Right lobe of liver (tissue), 6 donors: ENCODE measurements at regions not wholly inside any gene's neighbourhood (a gene's known extent, or its start where the extent isn't known, plus 50 kb on each side); places are given as distances from the start of the nearest gene placed in this dataset.
"Not testable (repeated sequence)": the region's sequence is repeated elsewhere in the genome, so short reads cannot be mapped to it uniquely, and the experiment has no call there.

Source experiments
- ATAC-seq, 4 donors: fragments of 200-7000 bp; cut with Tn5 transposase; one replicate each; pipeline ENCODE4 v1.9.1; 2020; ENCODE audit warnings: mild to moderate bottlenecking in 4 of 4, moderate library complexity in 4 of 4
- DNase-seq, 3 donors: peaks; one replicate each; pipeline ENCODE4 v3.0.0-alpha.2; 2020
- H3K27ac ChIP-seq, 3 donors: fragments of 200-600 bp; one replicate each; pipeline ENCODE4 v1.8.0; 2022
- H3K27me3 ChIP-seq, 2 donors: fragments of 200-600 bp; one replicate each; pipeline ENCODE4 v1.8.0; 2022
- H3K36me3 ChIP-seq, 4 donors: fragments of 200-600 bp; sonication (generic) in 1 of 4; one replicate each; pipeline versions ENCODE4 v1.5.1 to v1.8.0; 2017 to 2022; ENCODE audit warnings: control low read depth in 1 of 4
- H3K4me1 ChIP-seq, 4 donors: fragments of 200-600 bp; sonication (generic) in 1 of 4; one replicate each; pipeline versions ENCODE4 v1.5.1 to v1.8.0; 2017 to 2022; ENCODE audit warnings: control low read depth in 1 of 4
- H3K4me3 ChIP-seq, 3 donors: fragments of 200-600 bp; one replicate each; pipeline ENCODE4 v1.8.0; 2022
- H3K9me3 ChIP-seq, 4 donors: fragments of 200-600 bp; sonication (generic) in 1 of 4; one replicate each; pipeline versions ENCODE4 v1.5.1 to v1.8.0; 2017 to 2022; ENCODE audit warnings: control low read depth in 1 of 4
- POLR2A ChIP-seq: fragments of 450-650 bp; IDR thresholded peaks from one replicate; pipeline ENCODE4 v1.6.1; 2017; ENCODE audit warnings: antibody characterized with exemption, mild to moderate bottlenecking
- WGBS: methylation state at CpG from one replicate; pipeline ENCODE4 v1.1.6; 2018; ENCODE audit warnings: low coverage, low lambda C conversion rate; ENCODE audit not compliant: insufficient coverage; ENCODE audit errors: missing lambda C conversion rate; 5-methylcytosine and 5-hydroxymethylcytosine counted together
- intact Hi-C, 2 donors: fragments of 100-400 bp; cut with DNase I; formaldehyde crosslinking; loops; one replicate each; pipeline versions ENCODE4 v1.11.2 to v1.14.1; 2022
- TF ChIP-seq, protein P1 (sequence below), 4 donors: fragments of 200-600 bp in 3 of 4; fragments of 450-650 bp in 1 of 4; IDR thresholded peaks; one replicate each; pipeline versions ENCODE4 v1.5.1 to v1.8.0; 2016 to 2022; ENCODE audit warnings: antibody characterized with exemption in 4 of 4, mild to moderate bottlenecking in 2 of 4
- donor health status: DM: no; HTN: yes; CAD: no.
- donor health status: DM: no; HTN: no; CAD: no.
- donor health status: DM: no; HTN: no; CAD: no.
- donor health status: DM: no; HTN: yes; CAD: no.
- donor health status: DM: no; HTN: yes; CAD: no.

DNA sequence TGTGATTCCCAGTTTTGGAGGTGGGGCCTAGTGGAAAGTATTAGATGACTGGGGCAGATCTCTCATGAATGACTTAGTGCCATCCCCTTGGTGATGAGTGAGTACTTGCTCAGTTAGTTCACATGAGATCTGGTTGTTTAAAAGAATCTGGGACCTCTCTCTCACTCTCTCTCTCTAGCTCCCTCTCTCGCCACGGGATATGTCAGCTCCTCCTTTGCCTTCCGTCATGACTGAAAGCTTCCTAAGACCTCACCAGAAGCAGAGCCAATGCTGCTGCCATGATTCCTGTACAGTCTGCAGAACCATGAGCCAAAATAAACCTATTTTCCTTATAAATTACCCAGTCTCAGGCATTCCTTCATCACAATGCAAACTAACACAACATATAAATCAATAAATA is 176.7 kb downstream of the PRELID2 start:
- intact Hi-C loops = no loop called here
- 81% methylated on average over 3 of the region's 3 CpGs for WGBS
- Histone ChIP-seq H3K36me3 (no peaks in the 10 kb centered on the region), H3K27ac (no peak overlapping the region), H3K9me3 (no peaks in the 10 kb centered on the region), H3K4me1 (no peaks in the 10 kb centered on the region), H3K27me3 (no peaks in the 10 kb centered on the region), H3K4me3 (no peak overlapping the region)
- ATAC-seq (no peak), DNase-seq (no peak)
- TF ChIP-seq POLR2A = no peak
- TF ChIP-seq, protein P1, sequence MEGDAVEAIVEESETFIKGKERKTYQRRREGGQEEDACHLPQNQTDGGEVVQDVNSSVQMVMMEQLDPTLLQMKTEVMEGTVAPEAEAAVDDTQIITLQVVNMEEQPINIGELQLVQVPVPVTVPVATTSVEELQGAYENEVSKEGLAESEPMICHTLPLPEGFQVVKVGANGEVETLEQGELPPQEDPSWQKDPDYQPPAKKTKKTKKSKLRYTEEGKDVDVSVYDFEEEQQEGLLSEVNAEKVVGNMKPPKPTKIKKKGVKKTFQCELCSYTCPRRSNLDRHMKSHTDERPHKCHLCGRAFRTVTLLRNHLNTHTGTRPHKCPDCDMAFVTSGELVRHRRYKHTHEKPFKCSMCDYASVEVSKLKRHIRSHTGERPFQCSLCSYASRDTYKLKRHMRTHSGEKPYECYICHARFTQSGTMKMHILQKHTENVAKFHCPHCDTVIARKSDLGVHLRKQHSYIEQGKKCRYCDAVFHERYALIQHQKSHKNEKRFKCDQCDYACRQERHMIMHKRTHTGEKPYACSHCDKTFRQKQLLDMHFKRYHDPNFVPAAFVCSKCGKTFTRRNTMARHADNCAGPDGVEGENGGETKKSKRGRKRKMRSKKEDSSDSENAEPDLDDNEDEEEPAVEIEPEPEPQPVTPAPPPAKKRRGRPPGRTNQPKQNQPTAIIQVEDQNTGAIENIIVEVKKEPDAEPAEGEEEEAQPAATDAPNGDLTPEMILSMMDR (IDR thresholded peaks at IDR 0.05) = no peak

DNA sequence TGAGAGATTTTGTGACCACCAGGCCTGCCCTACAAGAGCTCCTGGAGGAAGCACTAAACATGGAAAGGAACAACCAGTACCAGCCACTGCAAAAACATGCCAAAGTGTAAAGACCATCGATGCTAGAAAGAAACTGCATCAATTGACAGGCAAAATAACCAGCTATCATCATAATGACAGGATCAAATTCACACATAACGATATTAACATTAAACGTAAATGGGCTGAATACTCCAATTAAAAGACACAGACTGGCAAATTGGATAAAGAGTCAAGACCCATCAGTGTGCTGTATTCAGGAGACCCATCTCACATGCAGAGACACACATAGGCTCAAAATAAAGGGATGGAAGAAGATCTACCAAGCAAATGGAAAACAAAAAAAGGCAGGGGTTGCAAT is 182.4 kb downstream of the PRELID2 start:
- H3K36me3 ChIP-seq, H3K4me3 ChIP-seq, DNase-seq, H3K27me3 ChIP-seq, H3K9me3 ChIP-seq, intact Hi-C loops, ATAC-seq, H3K27ac ChIP-seq, H3K4me1 ChIP-seq: not testable (repeated sequence)
- WGBS = 68% methylated on average over 3 of the region's 3 CpGs

DNA sequence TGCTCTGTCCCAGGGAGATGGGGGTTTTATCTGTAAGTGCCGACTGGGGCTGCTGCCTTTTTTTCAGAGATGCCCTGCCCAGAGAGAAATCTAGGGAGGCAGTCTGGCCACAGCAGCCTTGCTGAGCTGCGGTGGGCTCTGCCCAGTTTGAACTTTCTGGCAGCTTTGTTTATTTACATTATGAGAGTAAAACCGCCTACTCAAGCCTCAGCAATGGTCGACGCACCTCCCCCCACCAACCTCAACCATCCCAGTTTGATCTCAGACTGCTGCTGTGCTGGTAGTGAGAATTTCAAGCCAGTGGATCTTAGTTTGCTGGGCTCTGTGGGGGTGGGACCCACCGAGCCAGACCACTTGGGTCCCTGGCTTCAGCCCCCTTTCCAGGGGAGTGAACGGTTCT is 188.0 kb downstream of the PRELID2 start:
- H3K4me1 ChIP-seq, H3K27ac ChIP-seq, H3K36me3 ChIP-seq, H3K4me3 ChIP-seq, ATAC-seq, DNase-seq, intact Hi-C loops, H3K27me3 ChIP-seq, H3K9me3 ChIP-seq: not testable (repeated sequence)
- 44% methylated on average over 5 of the region's 7 CpGs for WGBS

GRCh38 chr5:145643214-145643613 is 191.9 kb downstream of the PRELID2 start:
- H3K4me1 ChIP-seq, ATAC-seq, H3K27ac ChIP-seq, H3K27me3 ChIP-seq, intact Hi-C loops, H3K9me3 ChIP-seq, DNase-seq, H3K36me3 ChIP-seq, H3K4me3 ChIP-seq: not testable (repeated sequence)
- WGBS = 17% methylated on average over 1 of the region's 1 CpG

- H3K9me3 ChIP-seq = no peaks in the 10 kb centered on the region
- intact Hi-C loops = no loop called here
These were observed 197.7 kb downstream of the PRELID2 start for GRCh38 chr5:145637396-145637795.

DNA sequence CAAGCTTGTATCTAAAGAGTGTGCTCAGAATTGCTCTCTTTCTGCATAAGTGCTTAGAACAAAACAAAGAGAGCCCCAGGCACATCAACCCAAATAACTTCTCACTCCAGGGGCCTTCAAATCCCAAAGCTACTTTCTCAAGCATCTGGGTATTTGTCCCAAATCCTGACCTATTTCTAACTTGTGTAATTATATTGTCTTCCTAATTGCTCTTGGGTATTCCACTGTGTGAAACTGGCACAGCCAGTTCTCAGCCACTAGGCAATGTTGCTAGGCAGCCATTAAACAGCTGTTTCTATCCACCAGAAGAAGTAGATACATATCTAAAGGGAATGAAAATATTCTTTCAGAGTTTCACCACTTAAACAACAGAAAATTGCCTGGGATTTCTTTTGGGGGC is 198.8 kb downstream of the PRELID2 start:
- Histone ChIP-seq H3K4me1 (no peaks in the 10 kb centered on the region), H3K9me3 (no peaks in the 10 kb centered on the region), H3K36me3 (no peaks in the 10 kb centered on the region), H3K27me3 (no peaks in the 10 kb centered on the region), H3K27ac (no peak overlapping the region), H3K4me3 (no peak overlapping the region)
- DNase-seq (no peak), ATAC-seq (no peak)
- TF ChIP-seq, protein P1 (IDR thresholded peaks at IDR 0.05) = no peak
- no peak for TF ChIP-seq POLR2A
- intact Hi-C loops = no loop called here

More at GRCh38 chr5:145637396-145637795, 197.7 kb downstream of the PRELID2 start:
- no peak overlapping the region for H3K27ac ChIP-seq
- ATAC-seq (no peak), DNase-seq (no peak)
- no peak overlapping the region for H3K4me3 ChIP-seq
- H3K4me1 ChIP-seq = no peaks in the 10 kb centered on the region
- H3K27me3 ChIP-seq = no peaks in the 10 kb centered on the region
- no peaks in the 10 kb centered on the region for H3K36me3 ChIP-seq
- TF ChIP-seq, protein P1 (IDR thresholded peaks at IDR 0.05) = no peak
- no peak for TF ChIP-seq POLR2A
